ENCODE measurements at regions not wholly inside any gene's neighbourhood (a gene's known extent, or its start where the extent isn't known, plus 50 kb on each side); places are given as distances from the start of the nearest gene placed in this dataset.
"Not testable (repeated sequence)": the region's sequence is repeated elsewhere in the genome, so short reads cannot be mapped to it uniquely, and the experiment has no call there.

DNA sequence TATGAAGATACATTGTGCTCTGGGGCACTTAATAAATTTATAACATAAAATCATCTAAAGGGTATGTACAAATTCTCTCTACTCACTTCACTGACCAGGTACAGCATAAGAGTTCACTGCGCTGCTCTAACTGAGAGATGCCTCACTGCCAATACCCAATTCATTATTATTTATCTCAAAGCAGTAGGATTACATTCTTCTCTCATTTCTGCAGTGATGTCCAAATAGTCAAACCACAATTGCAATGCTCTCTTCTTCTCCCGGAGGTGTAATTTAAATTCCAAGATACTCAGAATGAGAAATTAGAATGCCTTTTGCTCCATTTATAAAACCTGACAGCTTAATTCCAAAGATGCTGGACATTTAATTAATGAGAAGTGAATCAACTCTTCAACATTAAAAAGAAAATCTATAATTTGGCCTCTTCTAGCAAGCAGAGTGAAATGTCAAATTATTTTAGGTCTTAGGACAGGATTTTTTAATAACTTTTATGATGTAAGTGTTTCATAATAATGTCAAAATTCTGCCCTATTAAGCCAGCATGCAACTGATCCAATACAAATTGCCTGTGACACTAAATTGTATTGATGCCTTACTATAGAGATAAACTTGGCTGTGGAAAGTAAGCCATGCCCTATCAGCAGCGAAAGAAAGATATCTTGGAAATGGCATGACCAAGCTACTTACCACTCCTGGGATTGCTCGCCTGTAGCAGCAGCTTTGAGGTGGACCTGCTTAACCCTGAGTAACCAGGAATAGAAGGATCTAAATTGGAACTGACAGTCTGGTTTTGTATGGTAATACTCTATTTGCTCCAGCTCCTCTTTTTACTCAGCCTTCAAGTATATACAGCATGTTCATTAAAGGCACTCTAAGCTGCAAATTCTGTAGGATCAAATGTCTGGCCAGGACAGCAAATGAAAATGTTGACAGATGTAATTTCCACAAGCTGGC lies 374.2 kb upstream of the TYRP1 start:
- H3K4me3 ChIP-seq (ENCODE audit: low read depth, low read length): no peak overlapping the region
- DNase-seq (ENCODE audit: low read depth): no peak
- TF ChIP-seq, protein P1, sequence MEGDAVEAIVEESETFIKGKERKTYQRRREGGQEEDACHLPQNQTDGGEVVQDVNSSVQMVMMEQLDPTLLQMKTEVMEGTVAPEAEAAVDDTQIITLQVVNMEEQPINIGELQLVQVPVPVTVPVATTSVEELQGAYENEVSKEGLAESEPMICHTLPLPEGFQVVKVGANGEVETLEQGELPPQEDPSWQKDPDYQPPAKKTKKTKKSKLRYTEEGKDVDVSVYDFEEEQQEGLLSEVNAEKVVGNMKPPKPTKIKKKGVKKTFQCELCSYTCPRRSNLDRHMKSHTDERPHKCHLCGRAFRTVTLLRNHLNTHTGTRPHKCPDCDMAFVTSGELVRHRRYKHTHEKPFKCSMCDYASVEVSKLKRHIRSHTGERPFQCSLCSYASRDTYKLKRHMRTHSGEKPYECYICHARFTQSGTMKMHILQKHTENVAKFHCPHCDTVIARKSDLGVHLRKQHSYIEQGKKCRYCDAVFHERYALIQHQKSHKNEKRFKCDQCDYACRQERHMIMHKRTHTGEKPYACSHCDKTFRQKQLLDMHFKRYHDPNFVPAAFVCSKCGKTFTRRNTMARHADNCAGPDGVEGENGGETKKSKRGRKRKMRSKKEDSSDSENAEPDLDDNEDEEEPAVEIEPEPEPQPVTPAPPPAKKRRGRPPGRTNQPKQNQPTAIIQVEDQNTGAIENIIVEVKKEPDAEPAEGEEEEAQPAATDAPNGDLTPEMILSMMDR (conservative IDR thresholded peaks at IDR 0.05; ENCODE audit: low read depth, low read length): no peak

GRCh38 chr9:12329623-12329985 lies 363.6 kb upstream of the TYRP1 start:
- TF ChIP-seq, protein P1 (conservative IDR thresholded peaks at IDR 0.05; ENCODE audit: low read depth, low read length): no peak
- no peak overlapping the region for H3K4me3 ChIP-seq (ENCODE audit: low read depth, low read length)
- DNase-seq (ENCODE audit: low read depth): no peak

GRCh38 chr9:12333966-12334365 lies 359.2 kb upstream of the TYRP1 start:
- not testable (repeated sequence) for DNase-seq (ENCODE audit: low read depth); H3K4me3 ChIP-seq (ENCODE audit: low read depth, low read length)

- TF ChIP-seq, protein P1 (conservative IDR thresholded peaks at IDR 0.05; ENCODE audit: low read depth, low read length): no peak
- H3K4me3 ChIP-seq (ENCODE audit: low read depth, low read length): no peak overlapping the region
- no peak for DNase-seq (ENCODE audit: low read depth)
Measured at GRCh38 chr9:12350775-12351174, 342.4 kb upstream of the TYRP1 start.

DNA sequence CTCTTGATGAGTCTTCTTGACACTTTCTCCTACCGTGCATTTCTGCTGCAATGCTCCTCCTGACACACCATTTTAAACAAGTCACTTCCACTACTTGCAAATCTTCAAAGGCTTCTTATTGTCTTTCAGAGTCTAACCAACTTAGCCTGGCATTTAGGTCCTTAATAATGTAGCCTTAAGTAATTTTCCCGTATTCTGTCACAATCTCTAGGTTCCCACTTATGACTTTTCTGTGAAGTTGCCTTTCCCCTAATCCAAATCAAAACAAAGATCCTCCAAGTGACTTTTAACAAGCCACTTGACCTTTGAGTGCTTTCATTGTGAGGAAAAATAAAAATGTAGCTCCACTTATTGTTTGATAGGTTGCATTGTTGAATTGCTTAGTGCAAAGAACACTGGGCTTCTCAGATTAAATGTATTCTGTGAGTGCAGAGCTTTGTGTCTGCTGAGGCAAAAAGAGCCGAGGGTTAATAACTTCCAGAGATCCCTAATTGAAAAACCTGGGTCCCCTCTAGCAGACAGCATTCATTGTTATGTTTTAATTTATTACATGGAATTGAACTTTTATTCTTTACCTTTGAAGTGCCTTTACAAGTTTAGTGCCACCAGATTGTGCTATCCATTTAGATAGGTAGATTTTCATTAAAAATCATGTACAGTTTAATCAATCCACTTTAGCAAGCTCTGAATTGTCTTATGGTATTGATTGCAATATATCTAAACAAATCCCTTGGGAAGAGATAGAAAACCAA lies 341.7 kb upstream of the TYRP1 start:
- no peak overlapping the region for H3K4me3 ChIP-seq (ENCODE audit: low read depth, low read length)
- TF ChIP-seq, protein P1 (conservative IDR thresholded peaks at IDR 0.05; ENCODE audit: low read depth, low read length): no peak

DNA sequence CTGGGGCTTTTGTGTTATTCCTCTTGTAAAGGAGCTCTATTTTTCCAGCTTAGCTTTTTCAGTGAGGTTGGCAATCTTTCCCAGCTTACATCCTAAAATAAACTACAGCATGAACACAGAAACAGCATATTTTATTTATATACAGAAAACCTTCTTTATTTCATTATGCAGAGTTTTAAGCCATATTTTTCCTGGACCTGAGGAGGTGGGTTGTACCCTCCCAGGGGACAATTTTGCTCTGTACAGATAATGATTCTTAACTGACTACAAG lies 341.2 kb upstream of the TYRP1 start:
- TF ChIP-seq, protein P1 (conservative IDR thresholded peaks at IDR 0.05; ENCODE audit: low read depth, low read length): no peak
- H3K4me3 ChIP-seq (ENCODE audit: low read depth, low read length): no peak overlapping the region
- DNase-seq (ENCODE audit: low read depth): no peak

More for the DNA sequence above, 341.7 kb upstream of the TYRP1 start:
- no peak for DNase-seq (ENCODE audit: low read depth)

DNA sequence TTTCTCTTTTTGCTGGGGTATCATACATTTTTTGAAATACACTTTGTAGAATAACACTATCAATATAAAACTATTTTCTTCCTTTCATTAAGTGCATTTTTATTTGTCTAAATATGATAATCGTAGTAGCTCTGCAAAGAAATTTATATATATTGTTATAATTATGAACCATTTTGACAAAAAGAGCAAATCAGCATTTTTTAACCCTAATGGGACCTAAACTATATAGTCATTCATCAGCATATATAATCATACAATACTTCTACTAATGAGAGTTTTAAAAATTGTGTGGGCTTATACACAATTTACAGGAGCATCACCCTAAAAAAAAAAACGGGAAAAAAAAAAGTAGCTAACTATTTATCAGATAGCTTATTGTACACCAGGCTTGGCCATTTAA lies 329.7 kb upstream of the TYRP1 start:
- DNase-seq (ENCODE audit: low read depth): no peak
- TF ChIP-seq, protein P1 (conservative IDR thresholded peaks at IDR 0.05; ENCODE audit: low read depth, low read length): no peak
- no peak overlapping the region for H3K4me3 ChIP-seq (ENCODE audit: low read depth, low read length)
